ENCODE measurements at regions not wholly inside any gene's neighbourhood (a gene's known extent, or its start where the extent isn't known, plus 50 kb on each side); places are given as distances from the start of the nearest gene placed in this dataset.

DNA sequence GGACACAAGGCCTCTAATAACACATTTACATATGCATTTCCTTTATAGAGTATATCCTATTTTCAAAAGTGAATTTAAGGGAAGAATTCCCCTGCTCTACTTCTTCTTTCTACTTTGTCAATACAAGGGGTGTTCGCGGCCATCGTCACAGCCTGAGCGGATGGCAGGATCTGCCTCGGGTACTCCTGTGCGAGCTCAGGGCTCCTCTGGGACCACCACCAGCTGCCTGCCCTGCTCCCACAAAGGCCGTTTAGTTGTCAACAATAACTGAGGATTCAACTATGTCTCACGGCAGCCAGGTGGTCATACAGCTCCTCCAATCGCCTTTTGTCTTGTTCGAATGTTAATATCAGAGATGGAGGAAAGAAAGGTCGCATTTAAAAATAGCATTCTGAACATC lies 228.2 kb upstream of the TENM3 start:
- TF ChIP-seq, protein P1, sequence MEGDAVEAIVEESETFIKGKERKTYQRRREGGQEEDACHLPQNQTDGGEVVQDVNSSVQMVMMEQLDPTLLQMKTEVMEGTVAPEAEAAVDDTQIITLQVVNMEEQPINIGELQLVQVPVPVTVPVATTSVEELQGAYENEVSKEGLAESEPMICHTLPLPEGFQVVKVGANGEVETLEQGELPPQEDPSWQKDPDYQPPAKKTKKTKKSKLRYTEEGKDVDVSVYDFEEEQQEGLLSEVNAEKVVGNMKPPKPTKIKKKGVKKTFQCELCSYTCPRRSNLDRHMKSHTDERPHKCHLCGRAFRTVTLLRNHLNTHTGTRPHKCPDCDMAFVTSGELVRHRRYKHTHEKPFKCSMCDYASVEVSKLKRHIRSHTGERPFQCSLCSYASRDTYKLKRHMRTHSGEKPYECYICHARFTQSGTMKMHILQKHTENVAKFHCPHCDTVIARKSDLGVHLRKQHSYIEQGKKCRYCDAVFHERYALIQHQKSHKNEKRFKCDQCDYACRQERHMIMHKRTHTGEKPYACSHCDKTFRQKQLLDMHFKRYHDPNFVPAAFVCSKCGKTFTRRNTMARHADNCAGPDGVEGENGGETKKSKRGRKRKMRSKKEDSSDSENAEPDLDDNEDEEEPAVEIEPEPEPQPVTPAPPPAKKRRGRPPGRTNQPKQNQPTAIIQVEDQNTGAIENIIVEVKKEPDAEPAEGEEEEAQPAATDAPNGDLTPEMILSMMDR (IDR thresholded peaks at IDR 0.05) = no peak
- TF ChIP-seq POLR2A (IDR thresholded peaks at IDR 0.05) = no peak

Data from heart left ventricle (tissue), 13 donors.